ENCODE measurements at regions not wholly inside any gene's neighbourhood (a gene's known extent, or its start where the extent isn't known, plus 50 kb on each side); places are given as distances from the start of the nearest gene placed in this dataset.

DNA sequence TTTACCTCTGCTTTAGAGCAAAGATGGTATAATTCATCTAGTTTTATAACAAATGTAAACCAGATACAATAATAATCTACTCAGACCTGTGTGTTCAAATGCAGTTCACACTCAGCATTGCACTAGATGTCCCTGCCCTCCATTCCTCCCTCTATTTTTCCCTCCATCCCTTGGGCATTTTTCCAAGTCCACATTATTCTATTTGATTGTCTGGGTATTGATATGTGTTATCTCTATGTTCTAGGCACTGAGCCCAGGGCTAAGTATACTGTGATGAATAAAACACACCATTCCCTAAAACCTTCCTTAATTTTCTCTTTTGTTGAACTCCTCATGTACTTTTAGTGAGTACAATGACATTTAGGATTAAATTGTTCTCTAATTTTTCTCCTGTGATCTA lies 66.2 kb upstream of the HMCN1 start (continued):
- TF ChIP-seq, protein P1, sequence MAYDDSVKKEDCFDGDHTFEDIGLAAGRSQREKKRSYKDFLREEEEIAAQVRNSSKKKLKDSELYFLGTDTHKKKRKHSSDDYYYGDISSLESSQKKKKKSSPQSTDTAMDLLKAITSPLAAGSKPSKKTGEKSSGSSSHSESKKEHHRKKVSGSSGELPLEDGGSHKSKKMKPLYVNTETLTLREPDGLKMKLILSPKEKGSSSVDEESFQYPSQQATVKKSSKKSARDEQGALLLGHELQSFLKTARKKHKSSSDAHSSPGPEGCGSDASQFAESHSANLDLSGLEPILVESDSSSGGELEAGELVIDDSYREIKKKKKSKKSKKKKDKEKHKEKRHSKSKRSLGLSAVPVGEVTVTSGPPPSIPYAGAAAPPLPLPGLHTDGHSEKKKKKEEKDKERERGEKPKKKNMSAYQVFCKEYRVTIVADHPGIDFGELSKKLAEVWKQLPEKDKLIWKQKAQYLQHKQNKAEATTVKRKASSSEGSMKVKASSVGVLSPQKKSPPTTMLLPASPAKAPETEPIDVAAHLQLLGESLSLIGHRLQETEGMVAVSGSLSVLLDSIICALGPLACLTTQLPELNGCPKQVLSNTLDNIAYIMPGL (CRISPR knock-in tag; IDR thresholded peaks at IDR 0.05; ENCODE audit: borderline replicate concordance) = no peak

DNA sequence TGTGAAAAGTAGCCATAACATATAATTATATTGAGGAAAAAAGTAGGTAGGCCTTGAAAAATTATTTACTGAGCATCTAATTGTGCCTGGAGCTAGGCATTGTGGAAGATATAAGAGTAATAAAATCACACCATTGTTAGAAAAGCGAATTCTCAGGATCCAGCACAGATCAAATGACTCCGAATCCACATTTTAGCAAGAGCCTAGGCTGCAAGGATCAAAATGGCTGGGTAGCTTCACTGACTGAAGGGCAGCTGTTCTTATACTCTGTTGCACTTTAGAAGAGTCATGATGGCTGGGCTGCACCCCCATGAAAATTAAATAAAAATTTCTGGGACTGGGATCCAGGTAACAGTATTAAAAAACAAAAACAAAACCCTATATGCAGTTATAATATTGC lies 67.6 kb upstream of the HMCN1 start:
- Histone ChIP-seq H3K9me3 (no peaks in the 10 kb centered on the region), H3K4me3 (no peak overlapping the region), H3K4me1 (no peaks in the 10 kb centered on the region), H3K4me2 (no peak overlapping the region), H3K27ac (no peak overlapping the region)
- ChIA-PET CTCF (interaction anchor here (0.9 to 1.4 kb wide), 2 partner anchors 14 to 349 kb away, joined by 3 to 4 read pairs; partner anchors contain the start of gene IVNS1ABP), POLR2A (no interaction called here)
- TF ChIP-seq CEBPB (IDR thresholded peaks at IDR 0.05) = no peak
- TF ChIP-seq HOXB13 (CRISPR knock-in tag; IDR thresholded peaks at IDR 0.05; ENCODE audit: low read depth) = no peak
- TF ChIP-seq, protein P2, sequence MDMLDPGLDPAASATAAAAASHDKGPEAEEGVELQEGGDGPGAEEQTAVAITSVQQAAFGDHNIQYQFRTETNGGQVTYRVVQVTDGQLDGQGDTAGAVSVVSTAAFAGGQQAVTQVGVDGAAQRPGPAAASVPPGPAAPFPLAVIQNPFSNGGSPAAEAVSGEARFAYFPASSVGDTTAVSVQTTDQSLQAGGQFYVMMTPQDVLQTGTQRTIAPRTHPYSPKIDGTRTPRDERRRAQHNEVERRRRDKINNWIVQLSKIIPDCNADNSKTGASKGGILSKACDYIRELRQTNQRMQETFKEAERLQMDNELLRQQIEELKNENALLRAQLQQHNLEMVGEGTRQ (IDR thresholded peaks at IDR 0.05) = no peak
- TF ChIP-seq HOXA7 (CRISPR knock-in tag; IDR thresholded peaks at IDR 0.05) = no peak
- WGBS (ENCODE audit: missing lambda C conversion rate) = 79% methylated on average over 2 of the region's 2 CpGs
- no peak for ATAC-seq
- FAIRE-seq = no peak
- DNase-seq (ENCODE audit: low read depth in 1 of 2, low spot score in 1 of 2) = no peak

DNA sequence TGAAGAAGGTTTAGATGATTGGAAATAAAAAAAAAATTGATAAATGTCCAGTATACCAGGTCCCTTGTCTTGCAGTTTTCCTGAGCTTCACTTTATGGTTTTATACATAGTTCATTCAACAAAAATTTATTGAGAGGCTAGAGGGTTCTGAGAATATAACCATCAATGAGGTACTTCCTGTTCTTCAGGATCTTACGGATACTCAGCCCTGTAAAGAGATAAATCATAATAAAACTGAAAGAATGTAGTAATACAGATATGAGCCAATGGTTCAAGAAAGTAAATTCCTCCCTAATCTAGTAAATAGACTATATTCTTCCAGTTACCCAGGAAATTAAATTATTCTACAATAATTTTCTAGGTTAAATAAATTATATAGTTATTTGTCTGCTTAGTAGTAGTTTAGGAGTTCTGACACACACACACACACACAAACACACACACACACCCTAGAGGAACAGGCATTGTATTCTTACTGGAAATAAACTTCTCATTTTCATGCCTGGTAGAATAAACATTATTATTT lies 70.4 kb upstream of the HMCN1 start:
- H3K4me3 ChIP-seq = no peak overlapping the region
- 81% methylated on average over 1 of the region's 1 CpG for WGBS (ENCODE audit: missing lambda C conversion rate)
- FAIRE-seq (no peak), ATAC-seq (no peak), DNase-seq (ENCODE audit: low read depth in 1 of 2, low spot score in 1 of 2) (no peak)
- TF ChIP-seq JUNB (IDR thresholded peaks at IDR 0.05) (no peak), HOXA7 (CRISPR knock-in tag; IDR thresholded peaks at IDR 0.05) (no peak), RFX5 (IDR thresholded peaks at IDR 0.05) (no peak), ESRRA (IDR thresholded peaks at IDR 0.05; ENCODE audit: borderline replicate concordance, low read length) (no peak), MAFK (IDR thresholded peaks at IDR 0.05; ENCODE audit: partially characterized antibody) (no peak), SMC3 (IDR thresholded peaks at IDR 0.05) (no peak), POLR2A (IDR thresholded peaks at IDR 0.05; ENCODE audit: low read length) (no peak), FOSL2 (IDR thresholded peaks at IDR 0.05) (no peak), FOSL2 (CRISPR knock-in tag; IDR thresholded peaks at IDR 0.05) (no peak), CHD2 (IDR thresholded peaks at IDR 0.05; ENCODE audit: low read length, partially characterized antibody) (no peak), KDM5A (IDR thresholded peaks at IDR 0.05) (no peak), EHF (CRISPR knock-in tag; IDR thresholded peaks at IDR 0.05) (no peak), RARB (CRISPR knock-in tag; IDR thresholded peaks at IDR 0.05) (no peak), GATA3 (IDR thresholded peaks at IDR 0.05; ENCODE audit: borderline replicate concordance) (no peak)
- TF ChIP-seq, protein P3, sequence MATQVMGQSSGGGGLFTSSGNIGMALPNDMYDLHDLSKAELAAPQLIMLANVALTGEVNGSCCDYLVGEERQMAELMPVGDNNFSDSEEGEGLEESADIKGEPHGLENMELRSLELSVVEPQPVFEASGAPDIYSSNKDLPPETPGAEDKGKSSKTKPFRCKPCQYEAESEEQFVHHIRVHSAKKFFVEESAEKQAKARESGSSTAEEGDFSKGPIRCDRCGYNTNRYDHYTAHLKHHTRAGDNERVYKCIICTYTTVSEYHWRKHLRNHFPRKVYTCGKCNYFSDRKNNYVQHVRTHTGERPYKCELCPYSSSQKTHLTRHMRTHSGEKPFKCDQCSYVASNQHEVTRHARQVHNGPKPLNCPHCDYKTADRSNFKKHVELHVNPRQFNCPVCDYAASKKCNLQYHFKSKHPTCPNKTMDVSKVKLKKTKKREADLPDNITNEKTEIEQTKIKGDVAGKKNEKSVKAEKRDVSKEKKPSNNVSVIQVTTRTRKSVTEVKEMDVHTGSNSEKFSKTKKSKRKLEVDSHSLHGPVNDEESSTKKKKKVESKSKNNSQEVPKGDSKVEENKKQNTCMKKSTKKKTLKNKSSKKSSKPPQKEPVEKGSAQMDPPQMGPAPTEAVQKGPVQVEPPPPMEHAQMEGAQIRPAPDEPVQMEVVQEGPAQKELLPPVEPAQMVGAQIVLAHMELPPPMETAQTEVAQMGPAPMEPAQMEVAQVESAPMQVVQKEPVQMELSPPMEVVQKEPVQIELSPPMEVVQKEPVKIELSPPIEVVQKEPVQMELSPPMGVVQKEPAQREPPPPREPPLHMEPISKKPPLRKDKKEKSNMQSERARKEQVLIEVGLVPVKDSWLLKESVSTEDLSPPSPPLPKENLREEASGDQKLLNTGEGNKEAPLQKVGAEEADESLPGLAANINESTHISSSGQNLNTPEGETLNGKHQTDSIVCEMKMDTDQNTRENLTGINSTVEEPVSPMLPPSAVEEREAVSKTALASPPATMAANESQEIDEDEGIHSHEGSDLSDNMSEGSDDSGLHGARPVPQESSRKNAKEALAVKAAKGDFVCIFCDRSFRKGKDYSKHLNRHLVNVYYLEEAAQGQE (IDR thresholded peaks at IDR 0.05) = no peak
- TF ChIP-seq, protein P4, sequence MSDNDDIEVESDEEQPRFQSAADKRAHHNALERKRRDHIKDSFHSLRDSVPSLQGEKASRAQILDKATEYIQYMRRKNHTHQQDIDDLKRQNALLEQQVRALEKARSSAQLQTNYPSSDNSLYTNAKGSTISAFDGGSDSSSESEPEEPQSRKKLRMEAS (IDR thresholded peaks at IDR 0.05) = no peak
- H3K4me1 ChIP-seq = no peaks in the 10 kb centered on the region
- POLR2A ChIA-PET = interaction anchor here (0.5 kb wide), 1 partner anchor 217 kb away, joined by 5 read pairs; no protein-coding TSS in a partner anchor
- H3K9me3 ChIP-seq = no peaks in the 10 kb centered on the region
- H3K4me2 ChIP-seq = no peak overlapping the region
- no peak overlapping the region for H3K27ac ChIP-seq
- CTCF ChIA-PET = no interaction called here
